Esophagus squamous epithelium (tissue), 4 donors: ENCODE measurements at regions not wholly inside any gene's neighbourhood (a gene's known extent, or its start where the extent isn't known, plus 50 kb on each side); places are given as distances from the start of the nearest gene placed in this dataset.

Experiments
- POLR2A ChIP-seq, 4 donors: fragments of 450-650 bp; IDR thresholded peaks; one replicate each; pipeline ENCODE4 v1.6.1; 2017; ENCODE audit warnings: antibody characterized with exemption in 4 of 4, mild to moderate bottlenecking in 4 of 4, moderate library complexity in 3 of 4
- TF ChIP-seq, protein P1 (sequence below), 6 experiments: fragments of 450-650 bp in 4 of 6; fragments of 200-600 bp in 2 of 6; sonication (generic) in 2 of 6; IDR thresholded peaks; one replicate each; pipeline ENCODE4 v1.5.1; 2016 to 2019; ENCODE audit warnings: antibody characterized with exemption in 6 of 6, mild to moderate bottlenecking in 4 of 6, moderate library complexity in 4 of 6

DNA sequence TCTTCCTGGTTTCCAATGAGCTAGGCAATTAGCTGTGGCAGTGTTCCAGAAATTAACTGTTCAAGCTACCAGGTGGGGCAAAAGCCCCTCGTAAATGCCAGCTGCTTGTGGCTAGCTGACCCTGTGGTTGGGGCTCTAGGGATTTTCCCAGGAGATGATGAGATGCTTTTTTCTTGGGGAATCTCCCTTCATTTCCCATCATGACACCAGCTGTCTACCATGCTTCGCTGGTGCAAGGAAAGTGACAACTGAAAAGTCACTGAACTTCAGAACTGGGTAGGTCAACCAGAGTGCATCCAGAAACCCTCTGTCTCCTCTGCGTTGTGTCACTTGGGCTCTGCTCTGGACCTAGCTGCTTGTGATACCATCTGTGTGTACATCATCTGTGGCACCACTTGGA lies 386.5 kb upstream of the DCC start:
- TF ChIP-seq, protein P1, sequence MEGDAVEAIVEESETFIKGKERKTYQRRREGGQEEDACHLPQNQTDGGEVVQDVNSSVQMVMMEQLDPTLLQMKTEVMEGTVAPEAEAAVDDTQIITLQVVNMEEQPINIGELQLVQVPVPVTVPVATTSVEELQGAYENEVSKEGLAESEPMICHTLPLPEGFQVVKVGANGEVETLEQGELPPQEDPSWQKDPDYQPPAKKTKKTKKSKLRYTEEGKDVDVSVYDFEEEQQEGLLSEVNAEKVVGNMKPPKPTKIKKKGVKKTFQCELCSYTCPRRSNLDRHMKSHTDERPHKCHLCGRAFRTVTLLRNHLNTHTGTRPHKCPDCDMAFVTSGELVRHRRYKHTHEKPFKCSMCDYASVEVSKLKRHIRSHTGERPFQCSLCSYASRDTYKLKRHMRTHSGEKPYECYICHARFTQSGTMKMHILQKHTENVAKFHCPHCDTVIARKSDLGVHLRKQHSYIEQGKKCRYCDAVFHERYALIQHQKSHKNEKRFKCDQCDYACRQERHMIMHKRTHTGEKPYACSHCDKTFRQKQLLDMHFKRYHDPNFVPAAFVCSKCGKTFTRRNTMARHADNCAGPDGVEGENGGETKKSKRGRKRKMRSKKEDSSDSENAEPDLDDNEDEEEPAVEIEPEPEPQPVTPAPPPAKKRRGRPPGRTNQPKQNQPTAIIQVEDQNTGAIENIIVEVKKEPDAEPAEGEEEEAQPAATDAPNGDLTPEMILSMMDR (IDR thresholded peaks at IDR 0.05) = no peak
- no peak for TF ChIP-seq POLR2A (IDR thresholded peaks at IDR 0.05)
